VCaP (cell line): ENCODE measurements at regions not wholly inside any gene's neighbourhood (a gene's known extent, or its start where the extent isn't known, plus 50 kb on each side); places are given as distances from the start of the nearest gene placed in this dataset.

ENCODE experiments used
- H3K27ac ChIP-seq: fragments of 450-650 bp; 2 replicates; pipeline ENCODE4 v1.5.1; 2017
- CTCF ChIP-seq: fragments of 450-650 bp; conservative IDR thresholded peaks from 2 replicates; pipeline ENCODE4 v1.5.1; 2017; ENCODE audit warnings: mild to moderate bottlenecking, moderate library complexity

- no peak for TF ChIP-seq CTCF
- H3K27ac ChIP-seq, result no peak overlapping the region
Observed at GRCh38 chrX:69284491-69284890, 119.2 kb upstream of the PJA1 start.

- no peak overlapping the region for H3K27ac ChIP-seq
- TF ChIP-seq CTCF, result no peak; the same call in 1 of the 2 replicates
Observed at GRCh38 chrX:69282893-69283690, 117.8 kb upstream of the PJA1 start.

- peak overlapping the region; percentile 38; the same call in 1 of the 2 replicates for H3K27ac ChIP-seq
- no peak for TF ChIP-seq CTCF
Observed at GRCh38 chrX:69280933-69281332, 115.7 kb upstream of the PJA1 start.

GRCh38 chrX:69279234-69279633 is 114.0 kb upstream of the PJA1 start:
- no peak overlapping the region for H3K27ac ChIP-seq

GRCh38 chrX:69278031-69278687 is 112.9 kb upstream of the PJA1 start:
- no peak for TF ChIP-seq CTCF
- no peak overlapping the region for H3K27ac ChIP-seq

More at GRCh38 chrX:69279234-69279633, 114.0 kb upstream of the PJA1 start:
- no peak for TF ChIP-seq CTCF

GRCh38 chrX:69277369-69277990 is 112.2 kb upstream of the PJA1 start:
- no peak overlapping the region for H3K27ac ChIP-seq
- no peak for TF ChIP-seq CTCF

GRCh38 chrX:69268611-69269010 is 103.4 kb upstream of the PJA1 start:
- H3K27ac ChIP-seq, result no peak overlapping the region
- no peak for TF ChIP-seq CTCF
